GM19463 (cell line): ENCODE measurements at regions not wholly inside any gene's neighbourhood (a gene's known extent, or its start where the extent isn't known, plus 50 kb on each side); places are given as distances from the start of the nearest gene placed in this dataset.
A peak's percentile ranks its signal among the peaks of the same experiment; 100 is the strongest.
"Not testable (repeated sequence)": the region's sequence is repeated elsewhere in the genome, so short reads cannot be mapped to it uniquely, and the experiment has no call there.

ENCODE experiments used
- ATAC-seq: cut with Tn5 transposase; IDR thresholded peaks from one replicate; pipeline ENCODE4 v1.9.1; 2021; ENCODE audit warnings: mild to moderate bottlenecking, moderate library complexity; ENCODE audit not compliant: unreplicated experiment

DNA sequence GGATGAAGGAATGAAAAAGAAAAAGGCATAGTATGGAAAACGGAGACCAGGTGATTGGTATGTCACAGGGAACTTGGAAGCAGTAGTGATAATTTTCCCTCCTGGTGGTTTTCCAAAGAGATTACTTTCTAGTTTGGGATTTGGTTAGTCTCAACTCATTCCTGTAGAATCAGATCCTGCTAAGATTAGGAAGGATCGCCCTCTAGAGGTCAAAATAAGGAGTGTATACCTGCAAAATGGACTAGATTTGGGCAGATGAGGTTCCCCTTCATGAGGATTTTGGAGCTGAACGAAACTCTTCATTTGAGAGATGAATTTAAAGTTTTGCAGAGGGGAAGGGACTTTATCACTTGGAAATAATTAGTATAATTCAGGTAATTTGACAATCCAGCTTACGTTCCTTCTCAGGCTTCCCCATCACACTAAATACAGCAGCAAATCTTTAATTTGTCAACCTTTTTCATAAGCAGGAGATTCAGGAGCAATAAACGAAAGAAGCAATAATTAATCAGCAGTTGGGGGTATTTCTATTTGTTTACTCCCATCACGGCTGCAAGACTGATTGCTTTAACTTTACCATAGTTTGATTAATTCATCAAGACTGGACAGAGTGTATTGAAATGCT is 65.2 kb downstream of the CCDC195 start:
- peak; percentile 62 for ATAC-seq

DNA sequence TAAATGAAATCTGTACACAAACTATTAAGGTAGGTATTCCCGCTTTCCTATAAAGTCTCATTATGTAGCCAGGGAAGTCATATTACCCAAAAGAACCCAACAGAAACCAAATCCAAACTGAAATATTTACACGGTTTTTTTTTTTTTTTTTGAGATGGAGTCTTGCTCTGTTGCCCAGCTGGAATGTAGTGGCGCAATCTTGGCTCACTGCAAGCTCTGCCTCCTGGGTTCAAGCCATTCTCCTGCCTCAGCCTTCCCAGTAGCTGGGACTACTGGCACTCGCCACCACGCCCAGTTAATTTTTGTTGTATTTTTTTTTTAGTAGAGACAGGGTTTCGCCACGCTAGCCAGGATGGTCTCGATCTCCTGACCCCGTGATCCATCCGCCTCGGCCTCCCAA is 62.5 kb upstream of the CUL3 start:
- not testable (repeated sequence) for ATAC-seq

DNA sequence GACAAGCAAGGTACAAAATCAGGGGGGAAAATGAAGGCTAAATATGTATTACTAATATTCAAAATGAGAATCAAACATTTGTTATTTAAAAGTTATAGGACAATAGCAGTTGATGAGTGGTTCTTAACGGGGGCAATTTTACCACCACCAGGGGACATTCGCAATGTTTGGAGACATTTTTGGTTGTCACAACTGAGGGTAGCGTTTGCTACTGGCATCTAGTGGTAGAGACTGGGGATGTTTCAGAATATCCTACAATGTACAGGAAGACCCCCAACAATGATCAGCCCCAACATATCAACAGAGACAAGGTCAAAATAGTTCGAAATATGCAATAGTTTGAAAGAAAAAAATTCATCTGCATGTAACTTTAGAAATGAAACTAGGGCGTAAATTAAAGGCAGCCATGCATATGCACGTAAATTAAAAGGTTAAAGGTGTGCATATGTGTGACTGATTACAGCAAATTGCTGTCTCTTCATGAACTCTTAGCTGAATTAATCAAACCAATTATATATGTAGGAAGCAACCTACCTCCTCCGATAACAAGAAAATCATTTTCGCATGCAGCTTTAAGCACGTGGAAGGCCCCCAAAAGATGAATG is 61.2 kb upstream of the CUL3 start:
- ATAC-seq: no peak

DNA sequence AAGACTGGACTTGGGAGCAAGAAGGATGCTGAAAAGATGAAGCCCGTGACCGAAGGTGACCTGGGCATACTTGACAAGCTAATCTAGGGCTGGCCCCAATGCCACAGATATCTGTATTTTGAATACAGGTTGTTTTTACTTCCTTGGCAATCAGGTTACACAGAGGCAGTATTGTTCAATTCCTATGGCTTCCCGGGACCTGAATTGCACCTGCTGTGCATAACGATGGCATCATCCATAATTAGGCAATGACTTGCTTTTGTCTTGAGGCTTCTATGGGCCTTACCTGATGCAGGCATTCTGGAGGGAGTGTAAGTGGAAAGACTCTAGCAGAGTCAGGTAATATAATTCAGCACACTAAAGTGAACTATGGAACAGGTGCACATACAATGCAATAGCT is 60.6 kb upstream of the CUL3 start:
- ATAC-seq: no peak

DNA sequence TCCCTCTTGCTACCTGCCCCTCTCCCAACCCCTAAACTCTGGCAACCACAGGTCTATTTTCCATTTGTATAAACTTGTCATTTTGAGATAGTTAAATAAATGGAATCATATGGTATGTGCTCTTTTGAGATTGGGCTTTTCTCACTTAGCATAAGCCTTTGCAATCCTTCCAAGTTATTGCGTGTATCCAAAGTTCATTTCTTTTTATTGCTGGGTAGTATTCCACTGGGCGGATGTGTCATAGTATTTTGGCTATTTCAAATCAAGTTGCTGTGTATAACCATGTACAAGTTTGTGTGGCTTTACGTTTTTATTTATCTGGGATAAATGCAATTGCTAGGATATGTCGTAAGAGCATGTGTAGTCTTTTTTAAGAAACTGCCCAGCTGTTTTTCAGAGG is 55.5 kb upstream of the CUL3 start:
- ATAC-seq: no peak

DNA sequence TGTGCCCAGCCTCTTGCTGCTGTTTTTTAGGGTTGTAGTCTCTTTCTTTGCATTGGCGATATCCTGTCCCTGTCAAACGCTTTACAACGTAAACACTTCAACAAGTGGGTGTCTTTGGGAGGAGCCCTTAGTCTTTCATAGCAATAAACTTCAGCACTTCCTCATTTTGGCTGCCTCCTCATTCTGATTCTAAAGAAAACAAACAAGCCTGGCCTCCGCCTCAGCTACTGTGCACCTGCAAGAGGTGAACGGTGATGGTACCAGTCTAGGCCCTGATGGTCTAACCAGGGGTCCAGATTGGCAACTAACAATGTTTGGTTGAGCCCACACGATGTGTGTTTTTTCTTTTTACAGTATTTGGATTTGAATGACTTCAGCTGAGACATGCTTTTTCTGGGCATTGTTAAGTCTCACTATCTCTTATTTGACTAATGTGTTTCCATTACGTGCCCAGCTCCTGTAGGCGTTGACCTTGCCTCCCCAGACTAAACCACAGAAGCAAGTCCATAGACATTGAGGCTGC is 53.2 kb upstream of the CUL3 start:
- ATAC-seq: peak; percentile 91
